K562 (cell line): ENCODE measurements at regions not wholly inside any gene's neighbourhood (a gene's known extent, or its start where the extent isn't known, plus 50 kb on each side); places are given as distances from the start of the nearest gene placed in this dataset.

ENCODE experiments used
- CREB1 ChIP-seq, 2 experiments: sonication (generic) in 1 of 2; formaldehyde crosslinking in 1 of 2; IDR thresholded peaks; 2 replicates each; pipeline versions ENCODE4 v1.6.1 to v1.8.0; 2012 to 2022; ENCODE audit warnings: inconsistent platforms in 1 of 2, mild to moderate bottlenecking in 1 of 2, missing genetic modification reagents in 1 of 2, moderate library complexity in 1 of 2
- CTCF ChIP-seq, 3 experiments: IDR thresholded peaks in 2 of 3; conservative IDR thresholded peaks in 1 of 3; 2 replicates each; pipeline ENCODE4 v1.5.1; 2011 to 2012; ENCODE audit warnings: low read length in 3 of 3, mild to moderate bottlenecking in 3 of 3, control low read depth in 2 of 3, improper control_type of control experiment in 1 of 3, inconsistent platforms in 1 of 3, low read depth in 1 of 3, mixed read lengths in 1 of 3, moderate library complexity in 1 of 3; ENCODE audit not compliant: insufficient read depth in 2 of 3
- POLR2A ChIP-seq: fragments of 450-650 bp; conservative IDR thresholded peaks from 2 replicates; pipeline ENCODE4 v1.6.1; 2016
- TFAP4 ChIP-seq: sonication (generic); formaldehyde crosslinking; IDR thresholded peaks from 2 replicates; pipeline ENCODE4 v1.8.0; 2022; ENCODE audit warnings: missing genetic modification reagents, mild to moderate bottlenecking, moderate library complexity, borderline replicate concordance

- TF ChIP-seq CTCF (IDR thresholded peaks at IDR 0.05 in 2 of 3, conservative IDR thresholded peaks at IDR 0.05 in 1 of 3; ENCODE audit: insufficient read depth in 2 of 3, low read depth in 1 of 3, low read length in 3 of 3) (no peak), POLR2A (no peak), TFAP4 (CRISPR knock-in tag) (no peak), CREB1 (IDR thresholded peaks at IDR 0.05) (no peak), CREB1 (CRISPR knock-in tag; IDR thresholded peaks at IDR 0.05) (no peak)
Measured at GRCh38 chr6:138568997-138569396, 69.7 kb upstream of the NHSL1 start.
